Endodermal cell (in vitro differentiated cells): ENCODE measurements at regions not wholly inside any gene's neighbourhood (a gene's known extent, or its start where the extent isn't known, plus 50 kb on each side); places are given as distances from the start of the nearest gene placed in this dataset.

Experiments
- DNase-seq: peaks from one replicate; pipeline ENCODE4 v3.0.0-alpha.2; 2017
- H3K27ac ChIP-seq: 2 replicates; pipeline ENCODE4 v1.5.1; 2013; ENCODE audit warnings: mild to moderate bottlenecking, low read depth, low read length, moderate library complexity
- H3K27me3 ChIP-seq: 2 replicates; pipeline ENCODE4 v1.6.1; 2013; ENCODE audit warnings: mild to moderate bottlenecking, low read length, moderate library complexity; ENCODE audit not compliant: insufficient read depth, control insufficient read depth, poor library complexity, severe bottlenecking
- H3K36me3 ChIP-seq: 2 replicates; pipeline ENCODE4 v1.7.0; 2013; ENCODE audit warnings: mild to moderate bottlenecking, low read length, moderate library complexity; ENCODE audit not compliant: control insufficient read depth, insufficient read depth
- H3K4me1 ChIP-seq: one replicate; pipeline ENCODE4 v1.7.0; 2013; ENCODE audit warnings: low read length; ENCODE audit not compliant: control insufficient read depth, insufficient read depth
- H3K4me3 ChIP-seq: 2 replicates; pipeline ENCODE4 v1.5.1; 2013; ENCODE audit warnings: mild to moderate bottlenecking, low read length, moderate library complexity
- H3K9ac ChIP-seq: 2 replicates; pipeline ENCODE4 v1.6.1; 2013; ENCODE audit warnings: mild to moderate bottlenecking, low read length, moderate library complexity; ENCODE audit not compliant: poor library complexity, severe bottlenecking; ENCODE audit errors: extremely low read depth
- H3K9me3 ChIP-seq: 2 replicates; pipeline ENCODE4 v1.6.1; 2013; ENCODE audit warnings: mild to moderate bottlenecking, low read length, moderate library complexity; ENCODE audit not compliant: control insufficient read depth
- H3K27ac Mint-ChIP-seq: 2 replicates; pipeline ENCODE4 v1.8.0; 2020; ENCODE audit warnings: mixed read lengths
- H3K27me3 Mint-ChIP-seq: 2 replicates; pipeline ENCODE4 v1.8.0; 2021; ENCODE audit warnings: mild to moderate bottlenecking, mixed read lengths; ENCODE audit not compliant: insufficient read depth
- H3K36me3 Mint-ChIP-seq: 2 replicates; pipeline ENCODE4 v1.8.0; 2020; ENCODE audit warnings: low read depth, mixed read lengths
- H3K4me1 Mint-ChIP-seq: 2 replicates; pipeline ENCODE4 v1.8.0; 2020; ENCODE audit warnings: mixed read lengths
- H3K4me3 Mint-ChIP-seq: 2 replicates; pipeline ENCODE4 v1.8.0; 2020; ENCODE audit warnings: mild to moderate bottlenecking, moderate library complexity, mixed read lengths
- H3K9me3 Mint-ChIP-seq: 2 replicates; pipeline ENCODE4 v1.8.0; 2020; ENCODE audit warnings: mild to moderate bottlenecking, mixed read lengths
- WGBS, 2 experiments: methylation state at CpG; one replicate each; pipeline versions ENCODE4 v1.1.5 to v1.1.7; 2013; ENCODE audit warnings: missing lambda C conversion rate in 2 of 2, mixed read lengths in 1 of 2; ENCODE audit not compliant: insufficient coverage in 1 of 2, insufficient read length in 1 of 2; 5-methylcytosine and 5-hydroxymethylcytosine counted together
- TF ChIP-seq, protein P1 (sequence below): fragments of 200-600 bp; sonication (generic); conservative IDR thresholded peaks from 2 replicates; pipeline ENCODE4 v1.5.0; 2021; ENCODE audit warnings: antibody characterized with exemption, mild to moderate bottlenecking

DNA sequence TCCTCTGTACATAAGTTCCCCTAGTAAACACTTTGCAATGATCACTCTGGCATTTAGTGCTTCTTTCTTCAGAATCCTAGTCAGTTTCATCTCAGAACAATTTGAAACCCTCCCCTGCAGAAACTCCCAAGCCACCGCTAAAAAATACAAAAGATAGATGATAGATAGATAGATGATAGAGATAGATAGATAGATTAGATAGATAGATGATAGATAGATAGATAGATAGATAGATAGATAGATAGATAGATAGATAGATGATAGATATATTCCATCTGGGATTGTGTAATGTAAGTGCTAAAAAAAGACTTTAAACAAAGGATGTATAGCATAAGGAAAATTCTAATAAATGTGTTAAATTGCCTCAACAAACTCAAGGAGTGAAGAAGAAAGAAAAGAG lies 212.6 kb upstream of the POGK start:
- H3K9me3 ChIP-seq = no peaks in the 10 kb centered on the region
- Mint-ChIP-seq H3K27ac (no peak overlapping the region), H3K36me3 (no peaks in the 10 kb centered on the region), H3K4me1 (no peaks in the 10 kb centered on the region), H3K4me3 (no peak overlapping the region), H3K9me3 (no peaks in the 10 kb centered on the region), H3K27me3 (no peaks in the 10 kb centered on the region)
- no peak overlapping the region for H3K27ac ChIP-seq
- DNase-seq = no peak
- 100% methylated on average over 1 of the region's 1 CpG; no CpG with 5 or more reads in 1 of the 2 experiments for WGBS, 2 experiments
- H3K27me3 ChIP-seq = no peaks in the 10 kb centered on the region
- no peaks in the 10 kb centered on the region for H3K36me3 ChIP-seq
- H3K9ac ChIP-seq = no peak overlapping the region
- H3K4me3 ChIP-seq = no peak overlapping the region
- TF ChIP-seq, protein P1, sequence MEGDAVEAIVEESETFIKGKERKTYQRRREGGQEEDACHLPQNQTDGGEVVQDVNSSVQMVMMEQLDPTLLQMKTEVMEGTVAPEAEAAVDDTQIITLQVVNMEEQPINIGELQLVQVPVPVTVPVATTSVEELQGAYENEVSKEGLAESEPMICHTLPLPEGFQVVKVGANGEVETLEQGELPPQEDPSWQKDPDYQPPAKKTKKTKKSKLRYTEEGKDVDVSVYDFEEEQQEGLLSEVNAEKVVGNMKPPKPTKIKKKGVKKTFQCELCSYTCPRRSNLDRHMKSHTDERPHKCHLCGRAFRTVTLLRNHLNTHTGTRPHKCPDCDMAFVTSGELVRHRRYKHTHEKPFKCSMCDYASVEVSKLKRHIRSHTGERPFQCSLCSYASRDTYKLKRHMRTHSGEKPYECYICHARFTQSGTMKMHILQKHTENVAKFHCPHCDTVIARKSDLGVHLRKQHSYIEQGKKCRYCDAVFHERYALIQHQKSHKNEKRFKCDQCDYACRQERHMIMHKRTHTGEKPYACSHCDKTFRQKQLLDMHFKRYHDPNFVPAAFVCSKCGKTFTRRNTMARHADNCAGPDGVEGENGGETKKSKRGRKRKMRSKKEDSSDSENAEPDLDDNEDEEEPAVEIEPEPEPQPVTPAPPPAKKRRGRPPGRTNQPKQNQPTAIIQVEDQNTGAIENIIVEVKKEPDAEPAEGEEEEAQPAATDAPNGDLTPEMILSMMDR = no peak
- H3K4me1 ChIP-seq = no peaks in the 10 kb centered on the region

DNA sequence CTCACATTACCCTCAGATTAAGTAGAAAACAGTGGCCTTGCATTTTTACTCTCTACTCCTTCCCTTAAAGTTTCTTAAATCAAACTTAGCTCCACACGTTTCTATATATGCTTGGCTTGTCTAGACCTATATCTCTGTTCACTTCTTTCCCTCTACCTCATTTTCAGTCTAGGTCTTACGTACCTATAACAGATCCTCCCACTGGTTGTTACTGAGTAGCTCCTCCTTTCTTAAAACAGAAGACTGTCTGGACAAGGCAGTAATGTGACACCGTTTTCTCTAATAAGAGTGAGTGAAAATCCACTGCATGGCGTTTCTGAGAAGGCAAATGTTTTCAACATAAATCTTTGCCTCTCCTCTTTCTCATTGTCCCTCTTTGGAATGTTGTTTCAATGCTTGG lies 211.7 kb upstream of the POGK start:
- Mint-ChIP-seq H3K4me1 (no peaks in the 10 kb centered on the region), H3K9me3 (no peaks in the 10 kb centered on the region), H3K4me3 (no peak overlapping the region), H3K36me3 (no peaks in the 10 kb centered on the region), H3K27me3 (no peaks in the 10 kb centered on the region), H3K27ac (no peak overlapping the region)
- Histone ChIP-seq H3K9ac (no peak overlapping the region), H3K27me3 (no peaks in the 10 kb centered on the region), H3K36me3 (no peaks in the 10 kb centered on the region), H3K4me1 (no peaks in the 10 kb centered on the region), H3K4me3 (no peak overlapping the region), H3K9me3 (no peaks in the 10 kb centered on the region), H3K27ac (no peak overlapping the region)
- DNase-seq = no peak
- TF ChIP-seq, protein P1 = no peak
- WGBS, 2 experiments = 71 to 93% methylated on average over 3 to 4 of the region's 4 CpGs

DNA sequence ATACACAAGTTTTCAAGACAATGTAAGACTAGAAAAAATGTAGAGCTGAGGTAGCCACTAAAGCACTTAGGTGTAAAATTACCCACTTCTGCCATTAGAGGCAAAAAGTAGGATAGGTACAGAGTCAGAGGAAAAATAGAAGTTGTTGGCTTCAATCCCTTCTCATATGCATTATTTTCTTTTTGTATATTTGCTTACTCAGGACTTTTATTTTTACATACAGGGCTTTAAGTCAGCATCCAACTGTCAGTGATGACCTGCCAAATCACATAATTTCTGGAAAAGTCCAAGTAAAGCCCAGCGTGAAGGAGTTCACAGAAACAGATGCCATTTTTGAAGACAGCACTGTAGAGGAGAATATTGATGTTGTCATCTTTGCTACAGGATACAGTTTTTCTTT lies 211.0 kb upstream of the POGK start:
- H3K9me3 Mint-ChIP-seq = no peaks in the 10 kb centered on the region
- H3K27me3 ChIP-seq = no peaks in the 10 kb centered on the region
- no peaks in the 10 kb centered on the region for H3K4me1 Mint-ChIP-seq
- H3K9me3 ChIP-seq = no peaks in the 10 kb centered on the region
- H3K4me3 ChIP-seq = no peak overlapping the region
- TF ChIP-seq, protein P1 = no peak
- WGBS, 2 experiments = 95 to 100% methylated on average over 1 of the region's 1 CpG
- H3K9ac ChIP-seq = no peak overlapping the region
- no peaks in the 10 kb centered on the region for H3K27me3 Mint-ChIP-seq
- H3K36me3 ChIP-seq = no peaks in the 10 kb centered on the region
- H3K27ac ChIP-seq = no peak overlapping the region
- no peaks in the 10 kb centered on the region for H3K4me1 ChIP-seq
- no peak overlapping the region for H3K4me3 Mint-ChIP-seq
- H3K27ac Mint-ChIP-seq = no peak overlapping the region
- no peaks in the 10 kb centered on the region for H3K36me3 Mint-ChIP-seq
- no peak for DNase-seq
